ENCODE measurements at regions not wholly inside any gene's neighbourhood (a gene's known extent, or its start where the extent isn't known, plus 50 kb on each side); places are given as distances from the start of the nearest gene placed in this dataset.
"Not testable (repeated sequence)": the region's sequence is repeated elsewhere in the genome, so short reads cannot be mapped to it uniquely, and the experiment has no call there.

DNA sequence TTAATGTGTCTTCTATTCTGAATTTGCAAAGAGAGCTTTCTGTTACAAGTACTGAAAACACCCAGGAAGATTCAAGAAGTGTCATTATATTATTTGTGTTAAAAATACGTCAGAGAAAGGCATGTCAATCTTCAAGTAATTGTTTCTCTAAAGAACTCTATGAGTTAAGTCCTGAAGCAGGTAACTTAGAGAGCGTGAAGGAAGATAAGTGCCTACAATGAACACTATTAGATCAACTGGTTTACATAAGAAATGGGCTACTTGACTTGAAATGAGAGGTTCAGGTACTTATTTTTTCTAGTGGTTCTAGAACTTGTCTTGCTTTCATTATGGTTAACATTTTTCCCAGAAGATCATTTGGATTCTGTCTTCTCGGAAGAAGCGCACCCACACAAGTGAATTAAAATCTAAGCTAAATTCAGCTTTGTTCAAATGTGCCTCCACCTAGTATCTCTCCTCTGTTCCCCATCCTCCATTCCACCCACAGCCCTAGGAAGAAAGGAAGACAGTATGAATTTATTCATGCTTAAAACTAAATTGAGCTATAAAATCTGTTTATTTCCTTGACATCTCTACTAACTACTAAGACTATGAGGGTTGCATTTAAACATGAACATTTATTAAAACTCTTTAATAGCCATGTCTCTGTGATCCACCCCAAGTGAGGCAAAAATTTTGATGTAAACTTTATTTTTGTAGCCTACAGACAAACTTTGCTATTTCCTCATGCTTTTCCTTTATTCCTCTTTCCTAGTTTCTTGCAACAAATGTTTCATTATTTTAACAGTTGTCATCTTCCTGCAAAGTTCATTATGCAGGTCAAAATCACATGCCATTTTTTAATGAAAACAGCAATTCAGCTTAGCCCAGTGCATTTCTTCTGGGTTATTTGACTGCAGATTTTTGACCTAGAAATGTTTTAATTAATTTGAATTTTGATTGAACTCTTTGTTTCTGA lies 206.8 kb downstream of the KCNJ2 start:
- DNase-seq = no peak

GRCh38 chr17:70377654-70378053 lies 208.3 kb downstream of the KCNJ2 start:
- no peak for DNase-seq

GRCh38 chr17:70378076-70378475 lies 208.7 kb downstream of the KCNJ2 start:
- no peak for DNase-seq

DNA sequence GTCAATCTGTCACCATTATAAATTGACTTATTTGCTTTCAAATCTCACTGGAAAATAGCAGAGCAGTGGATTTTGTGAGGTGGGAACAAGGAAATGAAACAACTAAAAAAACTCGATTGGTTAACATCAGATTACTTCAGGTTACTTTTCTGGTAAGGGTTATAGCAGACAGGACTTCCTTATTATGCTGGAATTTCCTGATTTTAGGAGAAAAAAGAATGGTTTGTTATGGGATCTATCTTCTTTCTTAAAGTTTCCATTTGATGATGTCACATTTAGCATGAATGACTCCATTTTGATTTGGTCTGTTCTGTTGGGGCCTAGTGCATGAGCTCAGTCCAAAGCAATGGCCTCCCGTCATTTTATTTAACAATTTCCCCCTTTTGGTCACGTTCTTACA lies 210.6 kb downstream of the KCNJ2 start:
- DNase-seq = no peak

- not testable (repeated sequence) for DNase-seq
Observed at GRCh38 chr17:70381916-70382315, 212.6 kb downstream of the KCNJ2 start.

GRCh38 chr17:70388326-70388725 lies 219.0 kb downstream of the KCNJ2 start:
- DNase-seq = no peak

GRCh38 chr17:70389232-70389757 lies 220.0 kb downstream of the KCNJ2 start:
- not testable (repeated sequence) for DNase-seq

DNA sequence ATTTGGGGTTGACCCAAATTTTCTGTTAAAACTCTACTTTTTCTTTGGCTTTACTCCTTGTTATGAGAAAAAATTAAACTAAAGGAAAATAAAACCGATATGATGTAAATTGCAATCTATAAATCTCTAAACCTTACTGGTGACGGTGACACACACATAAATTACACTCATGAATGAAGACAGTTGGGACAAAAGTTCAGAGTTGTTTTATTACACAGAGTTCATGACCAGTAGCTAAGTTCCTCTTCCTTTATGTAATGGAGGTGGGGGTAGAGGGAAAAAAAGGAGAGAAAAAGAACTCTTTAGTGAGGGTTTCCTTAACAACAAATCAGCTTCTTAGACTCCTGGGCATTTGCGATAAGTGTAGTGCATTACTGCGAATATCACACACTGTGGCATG lies 220.7 kb downstream of the KCNJ2 start:
- no peak for DNase-seq

DNA sequence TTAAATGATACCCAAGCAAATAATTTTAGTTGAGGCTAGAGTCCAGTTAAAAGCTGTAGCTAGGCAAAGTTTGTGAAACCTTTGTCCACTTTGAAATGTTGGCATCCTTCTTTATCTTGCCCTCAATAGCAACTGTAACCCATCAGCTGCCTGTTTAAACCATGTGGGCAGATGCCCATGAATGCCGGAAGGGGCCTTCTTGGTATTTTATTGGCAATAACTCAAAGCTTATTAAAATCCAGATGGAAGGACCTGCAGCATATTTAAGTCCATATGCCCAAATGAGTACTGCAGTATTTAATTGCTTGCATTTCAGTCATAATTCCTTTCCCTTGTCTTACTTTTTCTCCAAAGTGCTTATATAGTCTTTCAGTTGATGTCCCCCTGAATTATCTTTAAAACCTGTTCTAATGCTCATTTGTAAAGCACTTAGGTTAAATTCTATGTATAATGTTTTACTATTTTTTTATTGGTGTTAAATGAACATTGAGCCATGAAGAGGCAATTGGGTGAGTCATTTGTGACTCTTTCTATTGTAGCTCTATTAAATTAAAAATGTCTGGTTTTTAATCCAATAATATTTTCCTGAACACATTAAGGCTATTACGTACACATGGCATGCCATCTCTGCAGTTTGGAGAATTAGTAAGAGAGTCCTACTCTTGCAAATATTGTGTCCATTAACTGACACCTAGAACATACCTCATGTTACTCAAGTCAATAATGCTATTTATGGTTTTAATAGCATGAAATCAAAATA lies 225.3 kb downstream of the KCNJ2 start:
- DNase-seq = no peak

- DNase-seq = no peak
Observed at GRCh38 chr17:70405492-70406220, 236.3 kb downstream of the KCNJ2 start.

GRCh38 chr17:70407506-70407905 lies 238.2 kb downstream of the KCNJ2 start:
- no peak for DNase-seq

DNA sequence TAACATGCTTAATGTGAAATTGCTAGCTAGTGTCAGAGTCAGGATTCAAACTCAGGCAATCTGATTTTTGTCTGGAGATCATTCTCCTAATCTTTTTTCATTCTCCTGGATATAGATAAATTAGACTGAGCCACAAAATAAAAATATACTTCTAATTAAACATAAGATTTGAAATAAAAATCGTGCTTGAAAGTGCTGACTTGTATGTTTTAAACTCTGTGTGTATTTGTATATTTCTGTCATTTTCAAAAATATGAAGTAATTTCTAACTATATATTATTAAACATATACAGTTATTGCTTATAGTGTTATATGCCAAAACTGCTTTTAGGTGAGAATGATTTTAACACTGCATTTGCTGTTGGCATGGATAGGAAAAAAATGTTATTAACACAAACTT lies 239.4 kb downstream of the KCNJ2 start:
- DNase-seq = no peak

DNA sequence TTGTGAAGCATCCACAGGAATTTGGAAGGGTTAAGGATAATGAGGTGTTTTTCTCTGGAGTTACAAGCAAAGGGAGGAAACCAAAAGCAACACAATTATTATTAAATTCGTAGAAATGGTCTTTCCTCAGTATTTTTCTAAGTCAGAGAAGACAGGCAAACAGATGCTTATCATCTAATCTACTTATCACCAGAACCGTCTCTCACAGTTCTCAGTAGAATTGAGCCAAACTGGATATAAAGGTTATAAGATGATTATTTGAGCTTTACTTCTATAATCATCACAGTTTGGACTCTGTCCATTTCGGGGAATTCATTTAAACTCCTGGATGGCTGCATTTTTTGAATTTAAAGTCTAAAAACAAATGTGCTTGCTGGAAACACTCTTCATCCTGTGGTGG lies 245.0 kb downstream of the KCNJ2 start:
- no peak for DNase-seq

- DNase-seq = no peak
Observed at GRCh38 chr17:70420861-70421445, 251.6 kb downstream of the KCNJ2 start.

GRCh38 chr17:70422862-70423261 lies 253.5 kb downstream of the KCNJ2 start:
- DNase-seq = no peak

- DNase-seq = no peak
Observed at GRCh38 chr17:70423562-70423961, 254.2 kb downstream of the KCNJ2 start.

GRCh38 chr17:70426752-70427151 lies 257.4 kb downstream of the KCNJ2 start:
- DNase-seq = no peak

GRCh38 chr17:70434536-70435490 lies 265.5 kb downstream of the KCNJ2 start:
- no peak for DNase-seq

DNA sequence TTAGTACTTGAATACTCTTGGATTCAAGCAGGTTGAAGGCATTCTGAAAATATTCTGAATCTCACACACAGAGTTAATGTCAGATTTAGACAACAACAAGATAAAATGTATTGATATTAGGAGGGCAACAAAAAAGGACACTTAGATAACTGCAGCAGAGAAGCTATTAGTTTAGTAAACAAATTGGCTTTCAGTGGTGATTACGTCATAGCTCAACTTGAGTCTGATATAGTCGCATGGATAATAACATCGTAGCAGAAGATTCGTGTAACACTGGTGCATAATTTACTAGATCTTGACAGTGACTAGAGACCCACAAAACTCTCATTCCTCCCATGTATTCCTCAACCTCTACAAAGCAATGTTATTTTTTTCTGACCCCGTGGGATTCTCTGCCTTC lies 268.3 kb downstream of the KCNJ2 start:
- DNase-seq = no peak

- DNase-seq = no peak
Observed at GRCh38 chr17:70446446-70446845, 277.1 kb downstream of the KCNJ2 start.

DNA sequence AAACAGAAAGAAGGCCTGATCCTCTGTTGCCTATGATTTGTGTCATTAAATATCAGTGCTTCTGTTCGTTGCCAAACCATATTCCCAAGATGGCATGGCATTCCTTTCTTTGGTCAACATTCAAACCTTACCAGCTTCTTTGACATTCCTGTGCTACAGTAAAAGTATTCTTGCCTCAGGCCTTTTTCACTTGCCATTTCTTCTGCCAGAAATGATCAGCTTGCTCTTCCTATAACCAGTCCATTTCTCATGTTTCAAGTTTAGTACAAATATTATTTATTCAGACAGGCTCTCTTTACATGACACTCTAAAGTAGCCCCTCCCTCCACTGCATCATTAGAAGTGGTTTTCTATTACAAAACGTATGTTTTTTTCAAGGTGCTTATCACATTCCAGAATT lies 278.3 kb downstream of the KCNJ2 start:
- no peak for DNase-seq

Data from NCI-H510A (cell line).